Esophagus squamous epithelium (tissue), 5 donors: ENCODE measurements at regions not wholly inside any gene's neighbourhood (a gene's known extent, or its start where the extent isn't known, plus 50 kb on each side); places are given as distances from the start of the nearest gene placed in this dataset.
A peak's percentile ranks its signal among the peaks of the same experiment; 100 is the strongest.

Experiments
- DNase-seq: peaks from one replicate; lab custom pipeline; 2025; lab: John Stamatoyannopoulos, UW
- H3K27ac ChIP-seq, 4 donors: fragments of 200-600 bp; sonication (generic); one replicate each; pipeline ENCODE4 v1.5.1; 2016 to 2019; ENCODE audit warnings: mild to moderate bottlenecking in 1 of 4
- H3K27me3 ChIP-seq, 4 donors: fragments of 200-600 bp; sonication (generic); 1 replicate in 3 of 4; 2 replicates in 1 of 4; pipeline versions ENCODE4 v1.5.1 to v1.6.0; 2017 to 2021; ENCODE audit warnings: antibody characterized with exemption in 1 of 4
- H3K36me3 ChIP-seq, 3 donors: fragments of 200-600 bp; sonication (generic); one replicate each; pipeline ENCODE4 v1.5.1; 2016 to 2019
- H3K4me1 ChIP-seq, 3 donors: fragments of 200-600 bp; sonication (generic); one replicate each; pipeline ENCODE4 v1.5.1; 2017 to 2019
- H3K4me3 ChIP-seq, 4 donors: fragments of 200-600 bp; sonication (generic); 1 replicate in 3 of 4; 2 replicates in 1 of 4; pipeline ENCODE4 v1.5.1; 2016 to 2019; ENCODE audit warnings: mild to moderate bottlenecking in 2 of 4, moderate library complexity in 1 of 4
- H3K9me3 ChIP-seq, 3 donors: fragments of 200-600 bp; sonication (generic); one replicate each; pipeline ENCODE4 v1.5.1; 2016 to 2019
- POLR2A ChIP-seq, 4 donors: fragments of 450-650 bp; IDR thresholded peaks; one replicate each; pipeline ENCODE4 v1.6.1; 2017; ENCODE audit warnings: antibody characterized with exemption in 4 of 4, mild to moderate bottlenecking in 4 of 4, moderate library complexity in 3 of 4
- WGBS, 2 donors: methylation state at CpG; one replicate each; pipeline ENCODE4 v1.1.5; 2018; 5-methylcytosine and 5-hydroxymethylcytosine counted together
- intact Hi-C: fragments of 100-400 bp; cut with DNase I; formaldehyde crosslinking; loops from one replicate; pipeline ENCODE4 v1.15.0; 2022
- TF ChIP-seq, protein P1 (sequence below), 6 experiments: fragments of 450-650 bp in 4 of 6; fragments of 200-600 bp in 2 of 6; sonication (generic) in 2 of 6; IDR thresholded peaks; one replicate each; pipeline ENCODE4 v1.5.1; 2016 to 2019; ENCODE audit warnings: antibody characterized with exemption in 6 of 6, mild to moderate bottlenecking in 4 of 6, moderate library complexity in 4 of 6
- donor health status: DM: yes; HTN: yes; CAD: no.

DNA sequence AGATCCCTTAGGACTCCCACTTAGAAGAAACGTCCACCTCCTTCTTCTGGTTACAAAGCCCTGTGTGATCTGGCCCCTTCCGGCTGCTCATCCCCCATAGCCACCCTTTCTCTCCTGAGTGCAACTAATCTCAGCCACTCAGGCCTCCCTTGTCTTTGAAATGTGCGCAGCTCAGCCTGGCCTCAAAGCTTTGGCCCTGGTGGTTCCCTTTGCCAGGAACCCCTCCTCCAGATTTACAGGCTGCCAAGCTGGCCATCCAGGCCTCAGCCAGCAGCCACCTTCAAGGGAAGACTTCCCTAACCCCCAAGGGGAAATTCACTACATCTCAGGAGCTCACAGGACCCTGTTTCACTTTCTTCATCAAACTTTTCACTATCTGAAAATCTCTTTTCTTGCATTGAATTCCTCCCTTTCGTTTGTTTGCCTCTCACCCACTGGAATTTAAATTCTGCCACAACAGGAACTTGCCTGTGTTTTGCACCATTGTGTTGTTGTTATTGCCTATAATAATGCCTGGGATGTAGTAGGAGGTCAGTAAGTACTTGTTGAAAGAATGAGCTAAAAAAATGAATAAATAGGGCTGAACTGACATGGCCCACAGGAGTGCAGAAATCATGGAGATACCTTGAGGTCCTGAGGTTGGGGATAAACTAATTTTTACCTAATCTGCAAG is 109.5 kb upstream of the PFN2 start:
- Histone ChIP-seq H3K9me3 (peaks cover 0 to 11% (median 7%) of the 10 kb centered on the region in 3 donors), H3K27me3 (no peaks in the 10 kb centered on the region), H3K27ac (peak overlapping the region in 2 of 4 donors; percentile 13 to 28), H3K4me3 (no peak overlapping the region), H3K36me3 (no peaks in the 10 kb centered on the region), H3K4me1 (no peaks in the 10 kb centered on the region)
- DNase-seq, result no peak
- intact Hi-C loops, result no loop called here
- WGBS, 2 donors, result 51 to 59% methylated on average over 3 to 4 of the region's 4 CpGs
- TF ChIP-seq POLR2A (IDR thresholded peaks at IDR 0.05), result no peak
- TF ChIP-seq, protein P1, sequence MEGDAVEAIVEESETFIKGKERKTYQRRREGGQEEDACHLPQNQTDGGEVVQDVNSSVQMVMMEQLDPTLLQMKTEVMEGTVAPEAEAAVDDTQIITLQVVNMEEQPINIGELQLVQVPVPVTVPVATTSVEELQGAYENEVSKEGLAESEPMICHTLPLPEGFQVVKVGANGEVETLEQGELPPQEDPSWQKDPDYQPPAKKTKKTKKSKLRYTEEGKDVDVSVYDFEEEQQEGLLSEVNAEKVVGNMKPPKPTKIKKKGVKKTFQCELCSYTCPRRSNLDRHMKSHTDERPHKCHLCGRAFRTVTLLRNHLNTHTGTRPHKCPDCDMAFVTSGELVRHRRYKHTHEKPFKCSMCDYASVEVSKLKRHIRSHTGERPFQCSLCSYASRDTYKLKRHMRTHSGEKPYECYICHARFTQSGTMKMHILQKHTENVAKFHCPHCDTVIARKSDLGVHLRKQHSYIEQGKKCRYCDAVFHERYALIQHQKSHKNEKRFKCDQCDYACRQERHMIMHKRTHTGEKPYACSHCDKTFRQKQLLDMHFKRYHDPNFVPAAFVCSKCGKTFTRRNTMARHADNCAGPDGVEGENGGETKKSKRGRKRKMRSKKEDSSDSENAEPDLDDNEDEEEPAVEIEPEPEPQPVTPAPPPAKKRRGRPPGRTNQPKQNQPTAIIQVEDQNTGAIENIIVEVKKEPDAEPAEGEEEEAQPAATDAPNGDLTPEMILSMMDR (IDR thresholded peaks at IDR 0.05), result no peak

DNA sequence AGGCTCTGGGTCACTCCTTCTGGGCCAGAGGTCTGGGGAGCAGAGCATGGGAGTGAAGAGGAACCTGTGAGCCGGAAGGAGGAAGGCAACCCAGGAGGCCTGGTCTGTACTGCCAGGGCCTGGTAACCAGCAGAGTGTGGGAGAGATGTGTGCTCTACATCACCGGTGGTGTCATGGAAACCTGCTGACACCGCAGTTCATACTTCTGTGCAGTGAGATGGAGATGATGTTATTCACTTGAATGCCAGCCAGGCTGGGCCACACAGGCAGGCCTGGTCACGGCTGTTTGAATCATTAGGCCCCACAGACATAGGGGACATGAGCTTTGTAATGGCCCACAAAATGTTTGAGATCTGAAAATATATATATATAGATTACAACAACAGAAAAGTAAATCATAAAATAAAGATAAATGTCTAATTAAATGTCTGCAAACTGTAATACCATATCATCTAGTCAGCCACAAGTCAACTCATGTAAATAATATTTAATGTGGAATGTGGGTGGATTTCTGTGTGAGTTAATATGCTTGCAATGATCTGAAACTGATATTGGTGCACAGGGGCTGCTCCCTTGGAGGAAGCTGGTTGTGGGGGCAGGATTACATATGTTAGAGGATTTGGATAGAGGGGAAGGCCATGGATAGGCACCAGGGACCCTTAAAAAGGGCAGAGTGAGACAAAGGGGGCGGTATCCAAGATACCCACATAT is 108.5 kb upstream of the PFN2 start:
- no peak for TF ChIP-seq POLR2A (IDR thresholded peaks at IDR 0.05)
- TF ChIP-seq, protein P1 (IDR thresholded peaks at IDR 0.05), result no peak
- 35 to 56% methylated on average over 4 to 5 of the region's 5 CpGs for whole genome bisulfite sequencing, 2 donors
- no peak for DNase-seq

DNA sequence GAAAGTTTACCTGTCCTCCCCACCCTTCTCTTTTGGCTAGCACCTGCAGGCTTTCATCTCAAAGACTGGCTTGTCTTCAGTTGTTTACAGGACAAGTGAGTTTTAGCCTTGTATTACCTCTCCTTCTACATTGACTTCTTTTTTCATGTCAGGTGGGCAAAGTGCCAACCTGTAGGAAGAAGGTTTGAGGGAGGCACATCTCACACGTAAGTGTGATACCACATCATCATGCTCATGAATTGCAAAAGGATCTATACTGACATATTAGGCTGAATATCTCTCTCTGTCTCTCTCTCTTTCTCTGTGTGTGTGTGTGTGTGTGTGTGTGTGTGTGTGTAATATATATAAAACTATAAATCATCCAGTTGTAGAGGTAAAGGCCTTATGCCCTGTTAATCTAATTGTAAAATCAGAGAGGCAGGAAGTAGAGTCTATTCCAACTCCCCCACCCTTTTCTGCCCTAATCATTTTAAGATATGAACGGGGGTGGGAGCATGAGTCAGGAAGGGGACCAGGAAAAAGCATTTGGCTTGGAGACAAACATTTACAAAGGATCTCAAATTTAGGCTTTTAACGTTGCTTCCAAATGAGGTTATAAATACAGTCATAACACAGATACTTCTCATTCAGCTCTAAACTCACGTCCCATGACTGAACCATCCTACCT is 107.0 kb upstream of the PFN2 start:
- peaks cover 0 to 11% (median 7%) of the 10 kb centered on the region in 3 donors for H3K9me3 ChIP-seq
- H3K27me3 ChIP-seq, result no peaks in the 10 kb centered on the region
- H3K4me1 ChIP-seq, result no peaks in the 10 kb centered on the region
- no peak overlapping the region for H3K4me3 ChIP-seq
- intact Hi-C loops, result no loop called here
- H3K27ac ChIP-seq, result no peak overlapping the region
- DNase-seq, result no peak
- no peak for TF ChIP-seq POLR2A (IDR thresholded peaks at IDR 0.05)
- TF ChIP-seq, protein P1 (IDR thresholded peaks at IDR 0.05), result no peak
- whole genome bisulfite sequencing, 2 donors, result 55 to 58% methylated on average over 4 of the region's 4 CpGs
- H3K36me3 ChIP-seq, result no peaks in the 10 kb centered on the region

More for the DNA sequence above, 108.5 kb upstream of the PFN2 start:
- Histone ChIP-seq H3K9me3 (peaks cover 0 to 11% (median 7%) of the 10 kb centered on the region in 3 donors), H3K4me1 (no peaks in the 10 kb centered on the region), H3K36me3 (no peaks in the 10 kb centered on the region), H3K27me3 (no peaks in the 10 kb centered on the region), H3K4me3 (no peak overlapping the region), H3K27ac (no peak overlapping the region)
- intact Hi-C loops, result no loop called here

DNA sequence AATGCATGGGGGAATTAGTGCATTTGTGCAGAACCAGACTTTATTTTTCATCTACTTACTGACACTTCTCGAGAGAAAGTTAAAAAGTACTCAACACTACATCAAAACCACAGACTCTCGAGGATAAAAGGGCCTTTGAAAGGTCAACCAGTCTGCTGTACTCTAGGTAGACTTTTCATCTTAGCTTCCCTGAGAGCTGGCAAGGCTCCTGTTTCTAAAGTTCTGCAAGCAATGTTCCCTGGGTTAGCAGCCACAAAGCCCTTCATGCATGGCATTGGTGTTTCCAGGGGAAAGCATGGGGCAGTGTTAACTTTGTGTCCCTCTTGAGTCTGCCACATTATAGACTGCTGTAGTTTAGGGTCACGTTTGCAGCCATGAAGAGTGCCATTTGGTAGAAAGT is 106.4 kb upstream of the PFN2 start:
- peaks cover 0 to 11% (median 7%) of the 10 kb centered on the region in 3 donors for H3K9me3 ChIP-seq
- no peak for TF ChIP-seq POLR2A (IDR thresholded peaks at IDR 0.05)
- TF ChIP-seq, protein P1 (IDR thresholded peaks at IDR 0.05), result no peak
- no peak overlapping the region for H3K27ac ChIP-seq
- intact Hi-C loops, result no loop called here
- WGBS, 2 donors, result 73 to 78% methylated on average over 3 of the region's 3 CpGs
- H3K36me3 ChIP-seq, result no peaks in the 10 kb centered on the region
- no peak for DNase-seq
- H3K4me1 ChIP-seq, result no peaks in the 10 kb centered on the region
- H3K4me3 ChIP-seq, result no peak overlapping the region
- H3K27me3 ChIP-seq, result no peaks in the 10 kb centered on the region

DNA sequence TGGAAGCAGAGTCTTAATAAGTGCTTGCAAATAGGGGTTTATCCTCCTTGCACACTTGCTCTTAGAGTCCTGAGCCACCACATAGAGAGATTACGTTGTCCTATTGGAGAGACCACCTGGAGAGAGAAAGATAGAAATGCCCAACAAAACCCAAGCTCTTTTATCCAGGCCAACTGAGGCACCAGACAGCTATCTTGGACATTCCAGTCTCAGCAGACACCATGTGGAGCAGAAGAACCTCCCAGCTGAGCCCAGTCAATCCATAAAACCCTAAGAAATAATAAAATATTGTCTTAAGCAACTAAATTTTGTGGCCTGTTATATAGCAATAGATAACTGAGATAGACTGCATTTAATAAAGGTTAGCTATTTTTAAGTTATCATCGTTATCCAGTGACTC is 105.7 kb upstream of the PFN2 start:
- intact Hi-C loops, result no loop called here
- Histone ChIP-seq H3K9me3 (peaks cover 0 to 11% (median 7%) of the 10 kb centered on the region in 3 donors), H3K36me3 (no peaks in the 10 kb centered on the region), H3K4me3 (no peak overlapping the region), H3K27ac (no peak overlapping the region), H3K27me3 (no peaks in the 10 kb centered on the region), H3K4me1 (no peaks in the 10 kb centered on the region)
- no peak for DNase-seq
- WGBS, 2 donors, result 71 to 92% methylated on average over 1 to 2 of the region's 2 CpGs
- TF ChIP-seq POLR2A (IDR thresholded peaks at IDR 0.05), result no peak
- TF ChIP-seq, protein P1 (IDR thresholded peaks at IDR 0.05), result no peak
